SH-SY5Y (cell line): ENCODE measurements at regions not wholly inside any gene's neighbourhood (a gene's known extent, or its start where the extent isn't known, plus 50 kb on each side); places are given as distances from the start of the nearest gene placed in this dataset.

Source experiments
- GATA2 ChIP-seq: IDR thresholded peaks from 2 replicates; pipeline ENCODE4 v1.6.1; 2011; ENCODE audit warnings: mild to moderate bottlenecking, low read depth, low read length
- GATA3 ChIP-seq: IDR thresholded peaks from 2 replicates; pipeline ENCODE4 v1.6.1; 2011; ENCODE audit warnings: low read depth, mild to moderate bottlenecking, low read length, moderate library complexity

- TF ChIP-seq GATA2 (no peak), GATA3 (no peak)
Observed at GRCh38 chr12:25699454-25699853, 146.4 kb upstream of the LMNTD1 start.

- TF ChIP-seq GATA3 (no peak), GATA2 (no peak)
Observed at GRCh38 chr12:25701290-25701689, 148.2 kb upstream of the LMNTD1 start.

GRCh38 chr12:25702553-25702952, 149.5 kb upstream of the LMNTD1 start:
- TF ChIP-seq GATA2 (no peak), GATA3 (no peak)

- no peak for TF ChIP-seq GATA3
- no peak for TF ChIP-seq GATA2
Observed at GRCh38 chr12:25705261-25705660, 152.2 kb upstream of the LMNTD1 start.

GRCh38 chr12:25707056-25707455, 154.0 kb upstream of the LMNTD1 start:
- TF ChIP-seq GATA2 (no peak), GATA3 (no peak)

GRCh38 chr12:25708661-25709060, 155.6 kb upstream of the LMNTD1 start:
- TF ChIP-seq GATA2 (no peak), GATA3 (no peak)

GRCh38 chr12:25710128-25710527, 157.0 kb upstream of the LMNTD1 start:
- TF ChIP-seq GATA3 (no peak), GATA2 (no peak)

- TF ChIP-seq GATA2: no peak
- no peak for TF ChIP-seq GATA3
Observed at GRCh38 chr12:25712169-25712568, 159.1 kb upstream of the LMNTD1 start.

GRCh38 chr12:25713264-25713663, 160.2 kb upstream of the LMNTD1 start:
- TF ChIP-seq GATA2 (no peak), GATA3 (no peak)

- TF ChIP-seq GATA3 (no peak), GATA2 (no peak)
Observed at GRCh38 chr12:25714198-25714984, 161.3 kb upstream of the LMNTD1 start.

- TF ChIP-seq GATA2 (no peak), GATA3 (no peak)
Observed at GRCh38 chr12:25715102-25715501, 162.0 kb upstream of the LMNTD1 start.

- no peak for TF ChIP-seq GATA3
- no peak for TF ChIP-seq GATA2
Observed at GRCh38 chr12:25716842-25717241, 163.8 kb upstream of the LMNTD1 start.

- TF ChIP-seq GATA3 (no peak), GATA2 (no peak)
Observed at GRCh38 chr12:25717552-25717951, 164.5 kb upstream of the LMNTD1 start.

GRCh38 chr12:25718081-25718731, 165.1 kb upstream of the LMNTD1 start:
- no peak for TF ChIP-seq GATA2
- no peak for TF ChIP-seq GATA3

- TF ChIP-seq GATA2: no peak
- no peak for TF ChIP-seq GATA3
Observed at GRCh38 chr12:25719505-25719904, 166.4 kb upstream of the LMNTD1 start.

GRCh38 chr12:25723336-25723735, 170.3 kb upstream of the LMNTD1 start:
- TF ChIP-seq GATA2 (no peak), GATA3 (no peak)

GRCh38 chr12:25723921-25724491, 170.9 kb upstream of the LMNTD1 start:
- TF ChIP-seq GATA2 (no peak), GATA3 (no peak)
